ENCODE measurements at regions not wholly inside any gene's neighbourhood (a gene's known extent, or its start where the extent isn't known, plus 50 kb on each side); places are given as distances from the start of the nearest gene placed in this dataset.

GRCh38 chr9:90014421-90014820, 409.6 kb downstream of the GADD45G start:
- no peaks in the 10 kb centered on the region for H3K36me3 ChIP-seq
- H3K4me3 ChIP-seq, result no peak overlapping the region
- no peak for ATAC-seq
- H3K4me1 ChIP-seq, result peaks cover 0 to 4% of the 10 kb centered on the region in 2 donors
- DNase-seq, result no peak
- TF ChIP-seq CTCF (IDR thresholded peaks at IDR 0.05), result no peak
- H3K27me3 ChIP-seq, result no peaks in the 10 kb centered on the region
- intact Hi-C loops (cut with DNase I), result no loop called here
- H3K9me3 ChIP-seq, result no peaks in the 10 kb centered on the region
- no peak overlapping the region for H3K27ac ChIP-seq

- Histone ChIP-seq H3K27ac (no peak overlapping the region), H3K4me3 (no peak overlapping the region), H3K36me3 (no peaks in the 10 kb centered on the region), H3K4me1 (no peaks in the 10 kb centered on the region), H3K9me3 (no peaks in the 10 kb centered on the region), H3K27me3 (no peaks in the 10 kb centered on the region)
- intact Hi-C loops (cut with DNase I), result no loop called here
- TF ChIP-seq CTCF (IDR thresholded peaks at IDR 0.05), result no peak
- DNase-seq (no peak), ATAC-seq (no peak)
Measured at GRCh38 chr9:90016272-90016671, 411.5 kb downstream of the GADD45G start.

GRCh38 chr9:90017679-90018078, 412.9 kb downstream of the GADD45G start:
- DNase-seq, result no peak
- Histone ChIP-seq H3K27ac (no peak overlapping the region), H3K4me1 (no peaks in the 10 kb centered on the region), H3K27me3 (no peaks in the 10 kb centered on the region), H3K9me3 (peaks cover 0 to 3% of the 10 kb centered on the region in 2 donors), H3K4me3 (no peak overlapping the region), H3K36me3 (no peaks in the 10 kb centered on the region)
- intact Hi-C loops (cut with DNase I), result no loop called here
- no peak for ATAC-seq
- no peak for TF ChIP-seq CTCF (IDR thresholded peaks at IDR 0.05)

DNA sequence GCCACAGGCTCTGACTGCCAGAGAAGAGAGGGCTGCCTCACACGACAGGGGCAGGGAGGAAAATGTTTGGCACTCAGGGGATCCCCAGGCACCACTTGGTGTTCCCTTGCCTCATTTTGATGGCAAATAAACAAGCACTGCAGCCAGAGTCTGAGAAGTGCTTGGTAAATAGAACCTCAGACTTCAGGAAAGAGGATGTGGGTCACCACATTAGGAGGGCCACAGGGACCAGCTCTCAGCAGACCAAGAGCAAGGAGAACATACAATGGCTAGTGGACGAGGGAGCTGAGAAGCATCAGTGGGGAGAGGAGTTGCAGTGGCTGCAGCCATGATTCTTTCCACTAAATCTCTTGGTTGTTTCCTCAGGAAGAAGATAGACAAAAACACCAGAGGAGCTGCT, 413.9 kb downstream of the GADD45G start:
- Histone ChIP-seq H3K36me3 (no peaks in the 10 kb centered on the region), H3K4me1 (no peaks in the 10 kb centered on the region), H3K4me3 (no peak overlapping the region), H3K27ac (no peak overlapping the region), H3K27me3 (no peaks in the 10 kb centered on the region), H3K9me3 (peaks cover 0 to 3% of the 10 kb centered on the region in 2 donors)
- TF ChIP-seq CTCF (IDR thresholded peaks at IDR 0.05), result no peak
- DNase-seq, result no peak
- ATAC-seq, result peak; percentile 29
- intact Hi-C loops (cut with DNase I), result no loop called here

DNA sequence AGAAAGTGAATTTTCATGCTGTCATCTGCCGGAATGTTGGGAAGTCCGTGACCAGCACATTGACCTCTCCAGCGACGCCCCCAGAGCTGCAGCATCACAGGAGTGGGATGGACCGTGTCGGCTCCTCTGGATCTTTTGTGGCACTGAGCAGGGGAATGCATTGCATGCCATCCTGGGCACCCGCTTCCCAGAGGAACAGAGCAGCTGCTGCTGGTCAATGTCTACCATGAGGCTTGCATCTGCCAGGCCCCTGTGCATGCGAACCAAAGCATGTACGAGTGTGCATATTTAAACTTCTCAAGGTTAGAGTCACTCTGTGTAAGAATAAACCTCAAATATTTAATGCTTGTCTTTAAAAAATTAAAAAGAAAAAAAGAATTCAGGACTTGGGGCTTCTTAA, 414.8 kb downstream of the GADD45G start:
- intact Hi-C loops (cut with DNase I), result no loop called here
- ATAC-seq, result no peak
- peaks cover 0 to 6% of the 10 kb centered on the region in 2 donors for H3K4me1 ChIP-seq
- H3K27ac ChIP-seq, result no peak overlapping the region
- DNase-seq, result no peak
- no peaks in the 10 kb centered on the region for H3K27me3 ChIP-seq
- no peak for TF ChIP-seq CTCF (IDR thresholded peaks at IDR 0.05)
- H3K9me3 ChIP-seq, result peaks cover 0 to 3% of the 10 kb centered on the region in 2 donors
- H3K4me3 ChIP-seq, result no peak overlapping the region
- no peaks in the 10 kb centered on the region for H3K36me3 ChIP-seq
